Hepatocyte (in vitro differentiated cells): ENCODE measurements at regions not wholly inside any gene's neighbourhood (a gene's known extent, or its start where the extent isn't known, plus 50 kb on each side); places are given as distances from the start of the nearest gene placed in this dataset.

ENCODE experiments used
- DNase-seq: peaks from one replicate; pipeline ENCODE4 v3.0.0-alpha.2; 2016; ENCODE audit warnings: low spot score
- H2AFZ ChIP-seq: fragments of 200-600 bp; sonication (generic); 2 replicates; pipeline ENCODE4 v1.6.0; 2016; ENCODE audit warnings: antibody characterized with exemption, mild to moderate bottlenecking
- H3K27ac ChIP-seq: fragments of 200-600 bp; sonication (generic); 2 replicates; pipeline ENCODE4 v1.5.1; 2016; ENCODE audit warnings: mild to moderate bottlenecking
- H3K27me3 ChIP-seq: fragments of 200-600 bp; sonication (generic); 2 replicates; pipeline ENCODE4 v1.6.1; 2016
- H3K36me3 ChIP-seq: fragments of 200-600 bp; sonication (generic); replicated peaks from 2 replicates; pipeline ENCODE4 v1.5.1; 2016; ENCODE audit warnings: low read depth; ENCODE audit not compliant: insufficient read depth
- H3K4me1 ChIP-seq: fragments of 200-600 bp; sonication (generic); 2 replicates; pipeline ENCODE4 v1.5.1; 2016; ENCODE audit warnings: mild to moderate bottlenecking, moderate library complexity; ENCODE audit not compliant: insufficient read depth
- H3K4me2 ChIP-seq: fragments of 200-600 bp; sonication (generic); 2 replicates; pipeline ENCODE4 v1.6.0; 2016
- H3K4me3 ChIP-seq: fragments of 200-600 bp; sonication (generic); 2 replicates; pipeline ENCODE4 v1.5.1; 2016; ENCODE audit warnings: mild to moderate bottlenecking
- H3K79me2 ChIP-seq: fragments of 200-600 bp; sonication (generic); 2 replicates; pipeline ENCODE4 v1.6.0; 2017; ENCODE audit warnings: mild to moderate bottlenecking
- H3K9me2 ChIP-seq: fragments of 200-600 bp; sonication (generic); replicated peaks from 2 replicates; pipeline ENCODE4 v1.6.0; 2017; ENCODE audit warnings: mild to moderate bottlenecking; ENCODE audit not compliant: insufficient read depth
- H3K9me3 ChIP-seq: fragments of 200-600 bp; sonication (generic); 2 replicates; pipeline ENCODE4 v1.5.1; 2016; ENCODE audit warnings: low read depth, mild to moderate bottlenecking
- H4K20me1 ChIP-seq: fragments of 200-600 bp; sonication (generic); 2 replicates; pipeline ENCODE4 v1.6.0; 2016; ENCODE audit warnings: mild to moderate bottlenecking; ENCODE audit not compliant: insufficient read depth, poor library complexity, severe bottlenecking
- EZH2 ChIP-seq: fragments of 200-600 bp; sonication (generic); IDR thresholded peaks from 2 replicates; pipeline ENCODE4 v1.6.1; 2016; ENCODE audit warnings: antibody characterized with exemption, mild to moderate bottlenecking, borderline replicate concordance
- EZH2phosphoT487 ChIP-seq: fragments of 200-600 bp; sonication (generic); IDR thresholded peaks from one replicate; pipeline ENCODE4 v1.6.1; 2018; ENCODE audit warnings: antibody characterized with exemption, mild to moderate bottlenecking, low read depth, moderate library complexity; ENCODE audit not compliant: unreplicated experiment, severe bottlenecking
- WGBS: methylation state at CpG from one replicate; pipeline ENCODE4 v1.1.6; 2016; ENCODE audit warnings: low lambda C conversion rate; ENCODE audit errors: missing lambda C conversion rate; 5-methylcytosine and 5-hydroxymethylcytosine counted together
- TF ChIP-seq, protein P1 (sequence below): fragments of 200-600 bp; sonication (generic); IDR thresholded peaks from 2 replicates; pipeline ENCODE4 v1.5.1; 2016; ENCODE audit warnings: antibody characterized with exemption, mild to moderate bottlenecking; ENCODE audit not compliant: poor library complexity

- 81% methylated on average over 2 of the region's 2 CpGs for WGBS
- no peak for DNase-seq
These were observed 558.7 kb downstream of the TUSC7 start for GRCh38 chr3:117268318-117268717.

GRCh38 chr3:117272274-117272673 is 562.7 kb downstream of the TUSC7 start:
- Histone ChIP-seq H3K36me3 (no peaks in the 10 kb centered on the region), H3K79me2 (no peaks in the 10 kb centered on the region)
- DNase-seq: no peak

More at GRCh38 chr3:117268318-117268717, 558.7 kb downstream of the TUSC7 start:
- H3K4me3 ChIP-seq: no peak overlapping the region
- H3K4me2 ChIP-seq: no peak overlapping the region
- H4K20me1 ChIP-seq: no peaks in the 10 kb centered on the region
- no peaks in the 10 kb centered on the region for H3K9me2 ChIP-seq
- H3K27me3 ChIP-seq: no peaks in the 10 kb centered on the region
- peaks cover 5% of the 10 kb centered on the region for H3K4me1 ChIP-seq
- no peak for TF ChIP-seq EZH2phosphoT487
- no peak for TF ChIP-seq EZH2
- TF ChIP-seq, protein P1, sequence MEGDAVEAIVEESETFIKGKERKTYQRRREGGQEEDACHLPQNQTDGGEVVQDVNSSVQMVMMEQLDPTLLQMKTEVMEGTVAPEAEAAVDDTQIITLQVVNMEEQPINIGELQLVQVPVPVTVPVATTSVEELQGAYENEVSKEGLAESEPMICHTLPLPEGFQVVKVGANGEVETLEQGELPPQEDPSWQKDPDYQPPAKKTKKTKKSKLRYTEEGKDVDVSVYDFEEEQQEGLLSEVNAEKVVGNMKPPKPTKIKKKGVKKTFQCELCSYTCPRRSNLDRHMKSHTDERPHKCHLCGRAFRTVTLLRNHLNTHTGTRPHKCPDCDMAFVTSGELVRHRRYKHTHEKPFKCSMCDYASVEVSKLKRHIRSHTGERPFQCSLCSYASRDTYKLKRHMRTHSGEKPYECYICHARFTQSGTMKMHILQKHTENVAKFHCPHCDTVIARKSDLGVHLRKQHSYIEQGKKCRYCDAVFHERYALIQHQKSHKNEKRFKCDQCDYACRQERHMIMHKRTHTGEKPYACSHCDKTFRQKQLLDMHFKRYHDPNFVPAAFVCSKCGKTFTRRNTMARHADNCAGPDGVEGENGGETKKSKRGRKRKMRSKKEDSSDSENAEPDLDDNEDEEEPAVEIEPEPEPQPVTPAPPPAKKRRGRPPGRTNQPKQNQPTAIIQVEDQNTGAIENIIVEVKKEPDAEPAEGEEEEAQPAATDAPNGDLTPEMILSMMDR: no peak
- no peaks in the 10 kb centered on the region for H3K9me3 ChIP-seq
- no peak overlapping the region for H2AFZ ChIP-seq
- no peaks in the 10 kb centered on the region for H3K79me2 ChIP-seq
- H3K27ac ChIP-seq: no peak overlapping the region
- H3K36me3 ChIP-seq: no peaks in the 10 kb centered on the region

DNA sequence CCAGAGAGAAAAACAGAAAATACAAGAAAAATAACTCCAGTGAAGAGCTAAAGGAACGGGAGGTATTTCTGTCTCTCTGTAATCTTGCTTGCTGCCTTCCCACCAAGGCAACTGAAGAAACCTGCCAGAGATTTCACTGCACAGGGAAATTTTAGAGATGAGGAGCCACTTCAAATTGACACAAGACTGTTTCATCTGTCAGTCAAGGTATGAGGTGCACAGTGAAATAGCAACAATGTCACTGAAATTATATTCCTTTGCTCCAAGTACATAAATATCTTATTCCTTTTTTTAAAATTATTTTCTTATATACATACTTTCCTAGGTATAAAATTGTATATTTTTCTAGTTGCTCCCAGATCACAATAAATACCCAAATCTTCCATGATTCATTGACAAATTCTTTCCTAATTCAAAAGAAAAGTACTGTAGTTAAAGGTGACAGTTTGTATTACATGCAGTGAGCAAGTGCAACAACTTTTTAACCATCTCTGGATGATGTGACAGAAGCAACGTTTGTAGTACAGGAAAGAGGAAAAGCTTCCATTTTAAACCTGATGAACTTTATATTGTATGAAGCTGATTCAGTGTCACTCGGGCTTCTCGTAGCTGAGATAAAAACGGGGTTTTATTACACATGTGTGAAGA is 563.4 kb downstream of the TUSC7 start:
- no peaks in the 10 kb centered on the region for H4K20me1 ChIP-seq
- no peak overlapping the region for H3K4me2 ChIP-seq
- H3K27ac ChIP-seq: no peak overlapping the region
- TF ChIP-seq, protein P1: no peak
- no peak for TF ChIP-seq EZH2phosphoT487
- no peak for TF ChIP-seq EZH2
- H3K27me3 ChIP-seq: no peaks in the 10 kb centered on the region
- H3K9me3 ChIP-seq: no peaks in the 10 kb centered on the region
- H2AFZ ChIP-seq: no peak overlapping the region
- peaks cover 5% of the 10 kb centered on the region for H3K4me1 ChIP-seq
- DNase-seq: no peak
- H3K4me3 ChIP-seq: no peak overlapping the region
- no peaks in the 10 kb centered on the region for H3K9me2 ChIP-seq
- no peaks in the 10 kb centered on the region for H3K79me2 ChIP-seq
- 57% methylated on average over 5 of the region's 5 CpGs for WGBS
- no peaks in the 10 kb centered on the region for H3K36me3 ChIP-seq

More at GRCh38 chr3:117272274-117272673, 562.7 kb downstream of the TUSC7 start:
- Histone ChIP-seq H3K27me3 (no peaks in the 10 kb centered on the region), H3K27ac (no peak overlapping the region), H4K20me1 (no peaks in the 10 kb centered on the region), H3K4me1 (no peaks in the 10 kb centered on the region), H2AFZ (no peak overlapping the region), H3K4me3 (no peak overlapping the region), H3K9me3 (no peaks in the 10 kb centered on the region), H3K4me2 (no peak overlapping the region), H3K9me2 (no peaks in the 10 kb centered on the region)
- TF ChIP-seq, protein P1: no peak
- no peak for TF ChIP-seq EZH2phosphoT487
- no peak for TF ChIP-seq EZH2
- 87% methylated on average over 2 of the region's 2 CpGs for WGBS
